ENCODE measurements at regions not wholly inside any gene's neighbourhood (a gene's known extent, or its start where the extent isn't known, plus 50 kb on each side); places are given as distances from the start of the nearest gene placed in this dataset.

DNA sequence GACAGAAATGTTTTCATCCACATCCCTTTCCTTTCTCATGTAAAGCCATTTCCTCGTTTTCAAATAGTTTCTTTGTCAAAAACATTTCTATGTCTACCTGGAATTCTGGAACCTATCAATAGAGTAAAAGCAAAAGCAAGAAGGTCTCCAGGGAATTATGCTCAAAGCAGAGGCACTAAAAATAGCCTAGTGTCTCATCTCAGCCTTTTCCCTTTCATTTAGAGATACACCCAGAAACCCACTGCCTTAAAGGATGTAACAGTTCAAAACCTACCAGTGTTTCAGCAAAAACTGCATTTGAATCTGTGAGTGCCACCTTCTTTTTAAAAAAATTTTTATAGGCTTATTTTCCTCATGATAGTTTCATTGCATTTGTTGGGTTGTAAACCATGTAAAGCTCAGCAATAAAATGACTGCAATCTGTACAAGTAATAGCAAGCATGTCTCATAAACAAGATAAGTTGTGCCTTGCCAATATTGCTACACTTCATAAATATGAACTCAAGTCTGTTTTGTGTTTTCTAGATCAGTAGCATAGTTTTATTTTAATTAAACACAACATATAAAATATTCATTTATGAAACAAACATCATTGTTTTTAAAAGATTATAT, 927.3 kb upstream of the ACVR2A start:
- no peak for TF ChIP-seq ZC3H10 (CRISPR knock-in tag; IDR thresholded peaks at IDR 0.05)
- TF ChIP-seq ISL1 (CRISPR knock-in tag; IDR thresholded peaks at IDR 0.05), result no peak
- no peak for TF ChIP-seq ARNTL (CRISPR knock-in tag; IDR thresholded peaks at IDR 0.05; ENCODE audit: borderline replicate concordance, low read depth)
- TF ChIP-seq ESRRG (CRISPR knock-in tag; IDR thresholded peaks at IDR 0.05), result no peak
- no peak for ATAC-seq

- ATAC-seq, result no peak
- TF ChIP-seq ZNF565 (CRISPR knock-in tag; conservative IDR thresholded peaks at IDR 0.05; ENCODE audit: low read depth) (no peak), PPARA (CRISPR knock-in tag; IDR thresholded peaks at IDR 0.05; ENCODE audit: borderline replicate concordance) (no peak), ESRRG (CRISPR knock-in tag; IDR thresholded peaks at IDR 0.05) (no peak), ZC3H10 (CRISPR knock-in tag; IDR thresholded peaks at IDR 0.05) (no peak), CSRNP3 (CRISPR knock-in tag; IDR thresholded peaks at IDR 0.05) (no peak), BACH2 (CRISPR knock-in tag; IDR thresholded peaks at IDR 0.05; ENCODE audit: borderline replicate concordance) (no peak), ISL1 (CRISPR knock-in tag; IDR thresholded peaks at IDR 0.05) (no peak), CSDC2 (CRISPR knock-in tag; IDR thresholded peaks at IDR 0.05) (no peak), ZNF8 (CRISPR knock-in tag; IDR thresholded peaks at IDR 0.05) (no peak), TSHZ2 (CRISPR knock-in tag; IDR thresholded peaks at IDR 0.05) (no peak), TOX (CRISPR knock-in tag; IDR thresholded peaks at IDR 0.05; ENCODE audit: borderline replicate concordance) (no peak), OSR1 (CRISPR knock-in tag; IDR thresholded peaks at IDR 0.05) (no peak), SNAI2 (CRISPR knock-in tag; IDR thresholded peaks at IDR 0.05) (no peak), RARB (CRISPR knock-in tag; IDR thresholded peaks at IDR 0.05) (no peak), TCF4 (CRISPR knock-in tag; IDR thresholded peaks at IDR 0.05; ENCODE audit: borderline replicate concordance) (no peak)
- TF ChIP-seq, protein P1, sequence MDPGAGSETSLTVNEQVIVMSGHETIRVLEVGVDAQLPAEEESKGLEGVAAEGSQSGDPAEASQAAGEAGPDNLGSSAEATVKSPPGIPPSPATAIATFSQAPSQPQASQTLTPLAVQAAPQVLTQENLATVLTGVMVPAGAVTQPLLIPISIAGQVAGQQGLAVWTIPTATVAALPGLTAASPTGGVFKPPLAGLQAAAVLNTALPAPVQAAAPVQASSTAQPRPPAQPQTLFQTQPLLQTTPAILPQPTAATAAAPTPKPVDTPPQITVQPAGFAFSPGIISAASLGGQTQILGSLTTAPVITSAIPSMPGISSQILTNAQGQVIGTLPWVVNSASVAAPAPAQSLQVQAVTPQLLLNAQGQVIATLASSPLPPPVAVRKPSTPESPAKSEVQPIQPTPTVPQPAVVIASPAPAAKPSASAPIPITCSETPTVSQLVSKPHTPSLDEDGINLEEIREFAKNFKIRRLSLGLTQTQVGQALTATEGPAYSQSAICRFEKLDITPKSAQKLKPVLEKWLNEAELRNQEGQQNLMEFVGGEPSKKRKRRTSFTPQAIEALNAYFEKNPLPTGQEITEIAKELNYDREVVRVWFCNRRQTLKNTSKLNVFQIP (CRISPR knock-in tag; IDR thresholded peaks at IDR 0.05; ENCODE audit: borderline replicate concordance, low read depth), result no peak
- TF ChIP-seq, protein P2, sequence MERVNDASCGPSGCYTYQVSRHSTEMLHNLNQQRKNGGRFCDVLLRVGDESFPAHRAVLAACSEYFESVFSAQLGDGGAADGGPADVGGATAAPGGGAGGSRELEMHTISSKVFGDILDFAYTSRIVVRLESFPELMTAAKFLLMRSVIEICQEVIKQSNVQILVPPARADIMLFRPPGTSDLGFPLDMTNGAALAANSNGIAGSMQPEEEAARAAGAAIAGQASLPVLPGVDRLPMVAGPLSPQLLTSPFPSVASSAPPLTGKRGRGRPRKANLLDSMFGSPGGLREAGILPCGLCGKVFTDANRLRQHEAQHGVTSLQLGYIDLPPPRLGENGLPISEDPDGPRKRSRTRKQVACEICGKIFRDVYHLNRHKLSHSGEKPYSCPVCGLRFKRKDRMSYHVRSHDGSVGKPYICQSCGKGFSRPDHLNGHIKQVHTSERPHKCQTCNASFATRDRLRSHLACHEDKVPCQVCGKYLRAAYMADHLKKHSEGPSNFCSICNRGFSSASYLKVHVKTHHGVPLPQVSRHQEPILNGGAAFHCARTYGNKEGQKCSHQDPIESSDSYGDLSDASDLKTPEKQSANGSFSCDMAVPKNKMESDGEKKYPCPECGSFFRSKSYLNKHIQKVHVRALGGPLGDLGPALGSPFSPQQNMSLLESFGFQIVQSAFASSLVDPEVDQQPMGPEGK (CRISPR knock-in tag; IDR thresholded peaks at IDR 0.05; ENCODE audit: borderline replicate concordance), result no peak
Measured at GRCh38 chr2:146916914-146917313, 927.9 kb upstream of the ACVR2A start.

DNA sequence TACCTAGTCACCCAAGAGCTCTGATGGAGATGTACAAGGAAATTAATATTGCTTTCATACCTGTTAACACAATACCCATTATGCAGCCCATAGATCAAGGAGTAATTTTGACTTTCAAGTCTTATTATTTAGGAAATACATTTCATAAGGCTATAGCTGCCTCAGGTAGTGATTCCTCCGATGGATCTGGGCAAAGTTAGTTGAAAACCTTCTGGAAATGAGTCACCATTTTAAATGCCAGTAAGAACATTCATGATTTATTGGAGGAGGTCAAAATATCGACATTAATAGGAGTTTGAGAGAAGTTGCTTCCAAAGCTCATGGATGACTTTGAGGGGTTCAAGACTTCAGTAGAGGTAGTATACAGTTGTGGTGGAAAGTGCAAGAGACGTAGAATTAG, 931.4 kb upstream of the ACVR2A start:
- ATAC-seq, result no peak

More for the DNA sequence above, 931.4 kb upstream of the ACVR2A start:
- TF ChIP-seq PPARA (CRISPR knock-in tag; IDR thresholded peaks at IDR 0.05; ENCODE audit: borderline replicate concordance), result no peak
- no peak for TF ChIP-seq ARNTL (CRISPR knock-in tag; IDR thresholded peaks at IDR 0.05; ENCODE audit: borderline replicate concordance, low read depth)
- TF ChIP-seq SNAI2 (CRISPR knock-in tag; IDR thresholded peaks at IDR 0.05), result no peak
- TF ChIP-seq ESRRG (CRISPR knock-in tag; IDR thresholded peaks at IDR 0.05), result no peak
- TF ChIP-seq GLIS3 (CRISPR knock-in tag; IDR thresholded peaks at IDR 0.05), result no peak
- TF ChIP-seq BACH2 (CRISPR knock-in tag; IDR thresholded peaks at IDR 0.05; ENCODE audit: borderline replicate concordance), result no peak
- no peak for TF ChIP-seq ZFP3 (CRISPR knock-in tag; IDR thresholded peaks at IDR 0.05)
- TF ChIP-seq, protein P2 (CRISPR knock-in tag; IDR thresholded peaks at IDR 0.05; ENCODE audit: borderline replicate concordance), result no peak
- TF ChIP-seq RARB (CRISPR knock-in tag; IDR thresholded peaks at IDR 0.05), result no peak
- no peak for TF ChIP-seq ZC3H10 (CRISPR knock-in tag; IDR thresholded peaks at IDR 0.05)
- TF ChIP-seq OSR1 (CRISPR knock-in tag; IDR thresholded peaks at IDR 0.05), result no peak
- no peak for TF ChIP-seq TOX (CRISPR knock-in tag; IDR thresholded peaks at IDR 0.05; ENCODE audit: borderline replicate concordance)
- no peak for TF ChIP-seq ZNF8 (CRISPR knock-in tag; IDR thresholded peaks at IDR 0.05)
- no peak for TF ChIP-seq CSDC2 (CRISPR knock-in tag; IDR thresholded peaks at IDR 0.05)
- TF ChIP-seq, protein P3, sequence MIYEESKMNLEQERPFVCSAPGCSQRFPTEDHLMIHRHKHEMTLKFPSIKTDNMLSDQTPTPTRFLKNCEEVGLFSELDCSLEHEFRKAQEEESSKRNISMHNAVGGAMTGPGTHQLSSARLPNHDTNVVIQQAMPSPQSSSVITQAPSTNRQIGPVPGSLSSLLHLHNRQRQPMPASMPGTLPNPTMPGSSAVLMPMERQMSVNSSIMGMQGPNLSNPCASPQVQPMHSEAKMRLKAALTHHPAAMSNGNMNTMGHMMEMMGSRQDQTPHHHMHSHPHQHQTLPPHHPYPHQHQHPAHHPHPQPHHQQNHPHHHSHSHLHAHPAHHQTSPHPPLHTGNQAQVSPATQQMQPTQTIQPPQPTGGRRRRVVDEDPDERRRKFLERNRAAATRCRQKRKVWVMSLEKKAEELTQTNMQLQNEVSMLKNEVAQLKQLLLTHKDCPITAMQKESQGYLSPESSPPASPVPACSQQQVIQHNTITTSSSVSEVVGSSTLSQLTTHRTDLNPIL (CRISPR knock-in tag; IDR thresholded peaks at IDR 0.05; ENCODE audit: low read depth), result no peak
- TF ChIP-seq ZFP30 (CRISPR knock-in tag; IDR thresholded peaks at IDR 0.05), result no peak
- no peak for TF ChIP-seq ZNF565 (CRISPR knock-in tag; conservative IDR thresholded peaks at IDR 0.05; ENCODE audit: low read depth)
- no peak for TF ChIP-seq ISL1 (CRISPR knock-in tag; IDR thresholded peaks at IDR 0.05)
- TF ChIP-seq, protein P1 (CRISPR knock-in tag; IDR thresholded peaks at IDR 0.05; ENCODE audit: borderline replicate concordance, low read depth), result no peak
- TF ChIP-seq ZNF70 (CRISPR knock-in tag; IDR thresholded peaks at IDR 0.05), result no peak
